NCI-H2029 (cell line): ENCODE measurements at regions not wholly inside any gene's neighbourhood (a gene's known extent, or its start where the extent isn't known, plus 50 kb on each side); places are given as distances from the start of the nearest gene placed in this dataset.

Experiments
- DNase-seq: peaks from one replicate; lab custom pipeline; 2025; lab: John Stamatoyannopoulos, UW

GRCh38 chr6:209432-210103, 82.7 kb upstream of the DUSP22 start:
- no peak for DNase-seq

GRCh38 chr6:210104-210456, 82.2 kb upstream of the DUSP22 start:
- DNase-seq = no peak

GRCh38 chr6:210778-211374, 81.4 kb upstream of the DUSP22 start:
- no peak for DNase-seq

GRCh38 chr6:211871-212497, 80.3 kb upstream of the DUSP22 start:
- no peak for DNase-seq

- no peak for DNase-seq
Measured at GRCh38 chr6:213284-213683, 79.0 kb upstream of the DUSP22 start.

- DNase-seq = no peak
Measured at GRCh38 chr6:214428-214827, 77.9 kb upstream of the DUSP22 start.

GRCh38 chr6:215335-216034, 76.8 kb upstream of the DUSP22 start:
- peak; percentile 50 for DNase-seq

- DNase-seq = no peak
Measured at GRCh38 chr6:217048-217659, 75.1 kb upstream of the DUSP22 start.

- DNase-seq = no peak
Measured at GRCh38 chr6:218153-219018, 73.9 kb upstream of the DUSP22 start.

GRCh38 chr6:219019-219570, 73.2 kb upstream of the DUSP22 start:
- no peak for DNase-seq

- no peak for DNase-seq
Measured at GRCh38 chr6:219641-220198, 72.6 kb upstream of the DUSP22 start.

GRCh38 chr6:220312-220711, 72.0 kb upstream of the DUSP22 start:
- DNase-seq = no peak

GRCh38 chr6:220721-221475, 71.4 kb upstream of the DUSP22 start:
- no peak for DNase-seq

- DNase-seq = no peak
Measured at GRCh38 chr6:221531-222349, 70.5 kb upstream of the DUSP22 start.

GRCh38 chr6:222468-222867, 69.8 kb upstream of the DUSP22 start:
- no peak for DNase-seq

- no peak for DNase-seq
Measured at GRCh38 chr6:223136-223535, 69.2 kb upstream of the DUSP22 start.

- no peak for DNase-seq
Measured at GRCh38 chr6:223763-224162, 68.5 kb upstream of the DUSP22 start.

GRCh38 chr6:224350-224749, 67.9 kb upstream of the DUSP22 start:
- no peak for DNase-seq

GRCh38 chr6:225121-225721, 67.1 kb upstream of the DUSP22 start:
- DNase-seq = no peak
